ENCODE measurements at regions not wholly inside any gene's neighbourhood (a gene's known extent, or its start where the extent isn't known, plus 50 kb on each side); places are given as distances from the start of the nearest gene placed in this dataset.
A peak's percentile ranks its signal among the peaks of the same experiment; 100 is the strongest.
"Not testable (repeated sequence)": the region's sequence is repeated elsewhere in the genome, so short reads cannot be mapped to it uniquely, and the experiment has no call there.

GRCh38 chr1:187038784-187039183, 210.0 kb downstream of the PLA2G4A start:
- peak; percentile 1 for DNase-seq (ENCODE audit: low read depth)

GRCh38 chr1:187041104-187041503, 212.4 kb downstream of the PLA2G4A start:
- no peak for DNase-seq (ENCODE audit: low read depth)

- DNase-seq (ENCODE audit: low read depth): no peak
Measured at GRCh38 chr1:187042538-187042937, 213.8 kb downstream of the PLA2G4A start.

- not testable (repeated sequence) for DNase-seq (ENCODE audit: low read depth)
Measured at GRCh38 chr1:187043433-187043832, 214.7 kb downstream of the PLA2G4A start.

- no peak for DNase-seq (ENCODE audit: low read depth)
Measured at GRCh38 chr1:187044411-187044810, 215.7 kb downstream of the PLA2G4A start.

GRCh38 chr1:187045371-187045770, 216.6 kb downstream of the PLA2G4A start:
- no peak for DNase-seq (ENCODE audit: low read depth)

- DNase-seq (ENCODE audit: low read depth): no peak
Measured at GRCh38 chr1:187046293-187046692, 217.5 kb downstream of the PLA2G4A start.

GRCh38 chr1:187047298-187047697, 218.5 kb downstream of the PLA2G4A start:
- DNase-seq (ENCODE audit: low read depth): no peak

GRCh38 chr1:187051618-187052232, 223.0 kb downstream of the PLA2G4A start:
- peak; percentile 50 for DNase-seq (ENCODE audit: low read depth)

- no peak for DNase-seq (ENCODE audit: low read depth)
Measured at GRCh38 chr1:187053876-187054275, 225.1 kb downstream of the PLA2G4A start.

GRCh38 chr1:187054862-187055757, 226.4 kb downstream of the PLA2G4A start:
- DNase-seq (ENCODE audit: low read depth): no peak

- no peak for DNase-seq (ENCODE audit: low read depth)
Measured at GRCh38 chr1:187063271-187063670, 234.5 kb downstream of the PLA2G4A start.

- no peak for DNase-seq (ENCODE audit: low read depth)
Measured at GRCh38 chr1:187067160-187067559, 238.4 kb downstream of the PLA2G4A start.

GRCh38 chr1:187070076-187070475, 241.3 kb downstream of the PLA2G4A start:
- peak; percentile 1 for DNase-seq (ENCODE audit: low read depth)

GRCh38 chr1:187072262-187073034, 243.7 kb downstream of the PLA2G4A start:
- DNase-seq (ENCODE audit: low read depth): peak; percentile 4

- peak; percentile 17 for DNase-seq (ENCODE audit: low read depth)
Measured at GRCh38 chr1:187073035-187073560, 244.3 kb downstream of the PLA2G4A start.

GRCh38 chr1:187073634-187074245, 245.0 kb downstream of the PLA2G4A start:
- DNase-seq (ENCODE audit: low read depth): not testable (repeated sequence)

GRCh38 chr1:187074445-187075048, 245.8 kb downstream of the PLA2G4A start:
- DNase-seq (ENCODE audit: low read depth): no peak

- no peak for DNase-seq (ENCODE audit: low read depth)
Measured at GRCh38 chr1:187076922-187077321, 248.2 kb downstream of the PLA2G4A start.

GRCh38 chr1:187078321-187078720, 249.6 kb downstream of the PLA2G4A start:
- no peak for DNase-seq (ENCODE audit: low read depth)

- DNase-seq (ENCODE audit: low read depth): no peak
Measured at GRCh38 chr1:187078916-187079315, 250.2 kb downstream of the PLA2G4A start.
